Stomach (tissue), 4 donors: ENCODE measurements at regions not wholly inside any gene's neighbourhood (a gene's known extent, or its start where the extent isn't known, plus 50 kb on each side); places are given as distances from the start of the nearest gene placed in this dataset.

Experiments used
- CTCF ChIP-seq, 7 experiments: fragments of 450-650 bp in 4 of 7; fragments of 200-600 bp in 3 of 7; sonication (generic) in 3 of 7; IDR thresholded peaks; one replicate each; pipeline ENCODE4 v1.5.1; 2016 to 2019; ENCODE audit warnings: antibody characterized with exemption in 7 of 7, control low read depth in 2 of 7, mild to moderate bottlenecking in 1 of 7
- POLR2A ChIP-seq, 4 donors: fragments of 450-650 bp; IDR thresholded peaks; one replicate each; pipeline ENCODE4 v1.6.1; 2016; ENCODE audit warnings: antibody characterized with exemption in 4 of 4, control low read depth in 2 of 4, mild to moderate bottlenecking in 1 of 4, moderate library complexity in 1 of 4

DNA sequence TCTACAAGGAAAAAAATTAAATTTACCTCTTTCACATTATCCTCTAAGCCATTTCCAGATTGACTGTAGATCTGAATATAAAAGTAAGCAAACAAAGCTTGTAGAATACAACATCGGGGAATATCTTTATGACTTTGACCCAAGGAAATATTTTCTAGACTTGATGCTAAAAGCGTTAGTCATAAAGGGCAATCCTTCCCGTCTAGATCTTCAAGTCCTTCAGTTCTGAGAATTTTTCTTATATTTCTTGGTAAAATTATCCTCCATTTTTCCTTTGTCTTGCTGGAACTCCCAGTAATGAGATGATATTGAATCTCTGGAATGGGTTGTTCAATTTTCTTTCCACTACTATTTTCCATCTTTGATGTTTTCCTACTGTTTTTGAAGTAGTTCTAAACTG lies 77.8 kb upstream of the ZNF184 start:
- TF ChIP-seq POLR2A (IDR thresholded peaks at IDR 0.05) (no peak), CTCF (IDR thresholded peaks at IDR 0.05) (no peak)
